ENCODE measurements at regions not wholly inside any gene's neighbourhood (a gene's known extent, or its start where the extent isn't known, plus 50 kb on each side); places are given as distances from the start of the nearest gene placed in this dataset.

DNA sequence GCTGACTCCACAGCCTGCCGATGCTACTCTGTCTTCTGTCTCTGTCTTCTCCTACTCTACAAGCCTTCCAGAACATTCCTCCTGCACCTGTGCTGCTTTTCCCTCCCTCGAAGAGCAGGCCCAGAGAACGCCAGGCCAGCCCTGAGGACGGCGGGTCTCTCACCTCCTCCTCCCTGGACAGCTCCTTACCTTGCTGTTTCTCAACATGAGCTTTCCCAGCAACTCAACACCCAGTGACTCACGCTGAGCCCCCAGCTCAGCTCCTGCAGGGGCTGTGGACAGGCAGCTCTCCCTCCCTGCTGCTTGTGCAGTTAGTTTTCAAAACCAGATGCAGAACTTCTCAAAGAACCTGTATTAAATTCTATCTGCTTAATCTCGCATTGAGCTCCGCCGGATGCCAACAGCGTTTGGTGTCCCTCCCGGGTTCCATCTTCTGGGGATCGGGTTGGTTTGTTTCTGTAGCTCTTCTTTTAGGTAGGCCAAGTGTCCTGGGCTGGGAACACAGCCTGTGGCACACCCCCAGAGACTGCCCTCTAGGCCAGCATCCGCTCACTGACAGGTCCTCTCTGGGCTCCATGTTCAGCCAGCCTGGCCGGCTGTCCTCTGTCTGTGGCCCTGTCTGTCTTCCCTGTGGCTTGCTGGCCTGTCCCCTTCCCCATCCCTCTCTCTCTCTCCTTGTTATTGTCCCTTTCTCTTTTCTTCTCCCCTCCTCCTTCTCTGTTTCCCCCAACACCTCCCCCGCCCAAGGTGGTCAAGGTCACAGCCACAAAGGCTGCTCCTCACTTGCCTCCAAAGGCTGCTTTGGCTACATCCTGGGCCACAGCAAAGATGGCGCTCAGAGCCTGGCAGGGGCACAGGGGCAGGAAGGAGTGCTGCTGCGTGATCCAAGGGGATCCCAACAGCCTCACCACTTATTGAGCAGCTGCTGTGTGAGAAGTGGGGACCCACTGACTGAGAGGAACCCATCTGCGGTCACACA, 391.0 kb downstream of the MATN1 start:
- H3K27ac ChIP-seq (ENCODE audit: insufficient read depth, low read length, poor library complexity, severe bottlenecking), result no peak overlapping the region
- no peaks in the 10 kb centered on the region for H3K9me3 ChIP-seq (ENCODE audit: control insufficient read depth, low read length)
- no peaks in the 10 kb centered on the region for H3K4me1 ChIP-seq (ENCODE audit: control insufficient read depth, insufficient read depth, low read length, poor library complexity, severe bottlenecking)
- no peaks in the 10 kb centered on the region for H3K27me3 ChIP-seq (replicated peaks; ENCODE audit: control insufficient read depth, insufficient read depth, low read length, poor library complexity, severe bottlenecking)
- H3K4me3 ChIP-seq (ENCODE audit: insufficient read depth, low read depth, low read length, poor library complexity, severe bottlenecking), result no peak overlapping the region
- H3K36me3 ChIP-seq (ENCODE audit: control insufficient read depth, insufficient read depth, low read length), result no peaks in the 10 kb centered on the region
- no peak for DNase-seq

DNA sequence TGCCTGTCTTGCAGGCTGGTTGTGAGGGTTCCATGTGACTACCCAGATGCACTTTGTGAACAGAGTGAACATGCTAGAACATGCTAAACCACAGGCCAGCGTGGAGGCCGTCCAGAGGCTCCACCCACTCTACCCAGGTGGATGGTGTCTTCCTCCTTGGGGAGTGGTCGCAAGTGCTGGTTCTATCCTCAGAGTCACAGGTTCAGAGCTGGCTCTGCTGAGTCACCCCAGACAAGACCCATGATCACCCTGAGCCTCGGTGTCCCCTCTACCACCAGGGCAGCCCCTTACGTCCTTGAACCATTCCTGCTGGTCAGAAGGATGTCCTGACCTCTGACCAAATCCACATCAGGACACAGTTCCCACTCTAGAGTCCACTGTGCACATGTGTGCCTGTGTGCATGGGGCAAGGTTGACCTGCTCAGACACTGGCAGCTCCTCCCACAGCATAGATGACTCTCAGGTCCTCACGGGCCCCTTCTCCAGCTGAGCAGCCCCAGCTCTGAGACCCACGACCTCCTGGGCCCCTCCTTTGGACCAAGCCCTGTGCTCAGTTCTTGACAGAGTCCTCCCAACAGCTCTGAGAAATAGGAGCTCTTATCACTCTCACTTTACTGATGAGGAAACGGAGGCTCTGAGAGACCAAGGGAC, 391.8 kb downstream of the MATN1 start:
- Histone ChIP-seq H3K4me1 (ENCODE audit: control insufficient read depth, insufficient read depth, low read length, poor library complexity, severe bottlenecking) (no peaks in the 10 kb centered on the region), H3K9me3 (ENCODE audit: control insufficient read depth, low read length) (no peaks in the 10 kb centered on the region), H3K27ac (ENCODE audit: insufficient read depth, low read length, poor library complexity, severe bottlenecking) (no peak overlapping the region), H3K27me3 (replicated peaks; ENCODE audit: control insufficient read depth, insufficient read depth, low read length, poor library complexity, severe bottlenecking) (no peaks in the 10 kb centered on the region), H3K36me3 (ENCODE audit: control insufficient read depth, insufficient read depth, low read length) (no peaks in the 10 kb centered on the region), H3K4me3 (ENCODE audit: insufficient read depth, low read depth, low read length, poor library complexity, severe bottlenecking) (no peak overlapping the region)
- DNase-seq, result no peak

DNA sequence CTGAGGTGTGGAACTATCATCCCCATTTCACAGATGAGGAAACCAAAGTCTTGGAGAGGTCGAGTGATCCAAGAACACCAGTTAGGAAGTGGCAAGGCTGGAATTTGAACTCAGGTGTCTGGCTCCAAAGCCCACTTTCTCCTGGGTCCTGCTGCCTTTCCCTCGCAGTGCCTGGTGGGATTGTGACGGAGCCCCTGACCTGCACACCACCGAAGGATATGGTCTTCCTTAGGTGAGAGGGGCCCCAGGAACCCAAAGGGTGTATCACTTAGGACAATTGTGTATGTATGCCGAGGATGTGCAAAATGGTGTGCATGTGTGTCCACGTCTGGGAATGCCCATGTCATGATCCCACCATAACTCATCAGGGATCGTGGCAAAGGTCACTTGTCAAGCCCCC, 392.7 kb downstream of the MATN1 start:
- Histone ChIP-seq H3K4me3 (ENCODE audit: insufficient read depth, low read depth, low read length, poor library complexity, severe bottlenecking) (no peak overlapping the region), H3K4me1 (ENCODE audit: control insufficient read depth, insufficient read depth, low read length, poor library complexity, severe bottlenecking) (no peaks in the 10 kb centered on the region), H3K9me3 (ENCODE audit: control insufficient read depth, low read length) (no peaks in the 10 kb centered on the region), H3K36me3 (ENCODE audit: control insufficient read depth, insufficient read depth, low read length) (no peaks in the 10 kb centered on the region), H3K27me3 (replicated peaks; ENCODE audit: control insufficient read depth, insufficient read depth, low read length, poor library complexity, severe bottlenecking) (no peaks in the 10 kb centered on the region), H3K27ac (ENCODE audit: insufficient read depth, low read length, poor library complexity, severe bottlenecking) (no peak overlapping the region)
- DNase-seq, result no peak

DNA sequence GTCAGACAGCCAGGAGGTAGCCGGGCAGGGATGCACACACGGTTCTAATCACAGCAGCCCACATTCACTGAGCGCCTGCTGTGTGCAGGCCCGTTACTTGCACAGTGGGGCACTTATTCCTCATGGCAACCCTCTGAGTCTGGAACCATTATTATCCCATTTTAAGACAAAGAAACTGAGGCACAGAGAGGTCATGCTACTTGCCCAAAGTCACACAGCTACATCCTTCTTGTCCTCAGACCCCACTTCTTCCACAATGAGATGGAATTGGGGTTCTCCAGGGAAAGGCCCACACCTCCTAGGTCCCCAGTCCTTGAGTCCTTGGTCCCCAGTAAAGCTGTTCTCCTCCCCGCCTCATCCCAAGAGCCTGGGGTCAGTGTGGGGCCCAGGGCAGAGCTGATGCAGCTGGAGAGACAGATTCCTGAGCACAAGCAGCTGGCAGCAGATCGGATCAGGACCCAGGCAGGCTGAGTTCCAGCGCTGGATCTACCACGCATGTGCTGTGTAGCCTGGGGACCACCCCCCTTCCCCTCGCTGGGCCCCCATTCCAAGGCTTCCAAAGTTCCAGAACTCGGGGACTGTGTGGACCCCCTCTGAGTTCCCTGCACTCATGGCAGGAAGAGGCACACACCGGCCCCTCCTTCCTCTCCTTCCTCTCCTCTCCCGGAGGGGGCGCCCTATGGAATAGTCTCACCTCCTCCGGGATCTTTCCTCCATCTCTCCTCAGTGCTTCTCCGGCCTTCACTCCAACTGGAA, 393.4 kb downstream of the MATN1 start:
- no peak for DNase-seq
- Histone ChIP-seq H3K36me3 (ENCODE audit: control insufficient read depth, insufficient read depth, low read length) (no peaks in the 10 kb centered on the region), H3K9me3 (ENCODE audit: control insufficient read depth, low read length) (no peaks in the 10 kb centered on the region), H3K27me3 (replicated peaks; ENCODE audit: control insufficient read depth, insufficient read depth, low read length, poor library complexity, severe bottlenecking) (no peaks in the 10 kb centered on the region), H3K4me1 (ENCODE audit: control insufficient read depth, insufficient read depth, low read length, poor library complexity, severe bottlenecking) (no peaks in the 10 kb centered on the region), H3K27ac (ENCODE audit: insufficient read depth, low read length, poor library complexity, severe bottlenecking) (no peak overlapping the region), H3K4me3 (ENCODE audit: insufficient read depth, low read depth, low read length, poor library complexity, severe bottlenecking) (no peak overlapping the region)

DNA sequence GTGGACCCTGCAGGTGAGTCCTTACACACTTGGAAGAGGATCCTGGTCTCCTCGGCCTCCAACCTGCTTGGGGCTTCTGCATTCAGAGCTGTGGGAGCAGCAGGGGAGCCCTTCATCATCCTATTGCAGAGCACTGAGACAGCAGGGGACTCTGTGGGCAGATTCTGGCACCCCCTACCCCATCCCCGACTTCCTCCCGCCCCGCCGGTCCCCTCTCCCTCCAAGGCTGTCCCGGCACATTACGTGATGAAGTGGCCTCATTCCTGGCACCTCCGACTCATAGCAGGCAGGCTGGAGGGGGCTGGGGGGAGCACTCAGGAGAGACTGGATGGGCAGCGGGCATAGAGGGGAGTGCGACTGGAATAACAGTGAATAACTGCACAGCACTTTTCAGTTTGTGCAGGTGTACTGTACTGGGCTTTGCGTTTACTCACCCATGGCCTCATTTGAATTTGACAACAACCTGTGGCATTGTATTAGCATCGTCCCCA, 394.1 kb downstream of the MATN1 start:
- Histone ChIP-seq H3K4me1 (ENCODE audit: control insufficient read depth, insufficient read depth, low read length, poor library complexity, severe bottlenecking) (no peaks in the 10 kb centered on the region), H3K27me3 (replicated peaks; ENCODE audit: control insufficient read depth, insufficient read depth, low read length, poor library complexity, severe bottlenecking) (no peaks in the 10 kb centered on the region), H3K27ac (ENCODE audit: insufficient read depth, low read length, poor library complexity, severe bottlenecking) (no peak overlapping the region), H3K36me3 (ENCODE audit: control insufficient read depth, insufficient read depth, low read length) (no peaks in the 10 kb centered on the region), H3K4me3 (ENCODE audit: insufficient read depth, low read depth, low read length, poor library complexity, severe bottlenecking) (no peak overlapping the region), H3K9me3 (ENCODE audit: control insufficient read depth, low read length) (no peaks in the 10 kb centered on the region)
- no peak for DNase-seq

DNA sequence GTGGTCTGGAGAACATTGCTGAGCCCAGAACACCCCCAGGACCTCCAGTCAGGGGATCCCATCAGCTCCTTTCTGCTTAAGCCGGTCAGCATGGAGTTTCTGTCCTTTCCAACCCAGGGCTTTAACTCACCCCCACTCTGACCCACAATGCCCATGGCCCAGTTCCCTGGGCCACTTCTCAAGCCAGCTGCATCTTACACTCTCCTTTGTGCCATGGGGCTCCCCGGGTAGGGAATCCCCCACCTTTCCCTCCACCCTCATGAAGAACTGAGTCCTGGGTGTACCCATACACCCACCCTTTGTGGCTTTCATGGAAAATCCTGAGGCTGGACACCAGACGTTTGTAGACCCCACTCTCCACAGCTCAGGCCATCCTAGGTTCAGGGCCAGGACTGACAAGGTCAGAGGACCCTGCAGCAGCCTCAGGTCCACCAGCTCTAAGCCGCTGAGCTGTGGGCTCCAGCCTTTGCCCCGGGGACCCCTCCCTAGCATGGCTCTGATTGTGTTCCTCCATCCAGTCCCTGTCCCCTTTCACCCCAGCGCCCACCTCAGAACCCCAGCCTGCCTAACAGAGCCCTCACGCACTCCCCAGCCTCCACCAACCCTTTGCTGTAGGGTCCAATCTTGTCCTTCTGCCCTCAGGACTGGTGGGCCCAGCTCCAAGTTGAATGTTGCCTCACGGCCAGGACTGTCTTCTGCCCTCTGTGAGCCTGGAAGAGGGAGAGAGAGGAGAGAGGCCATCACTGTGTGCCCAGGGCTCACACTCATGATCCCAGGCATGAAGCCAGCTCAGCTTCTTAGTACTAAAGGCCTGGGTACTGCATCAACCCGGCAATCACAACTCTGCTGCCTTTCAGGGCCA, 394.8 kb downstream of the MATN1 start:
- no peaks in the 10 kb centered on the region for H3K27me3 ChIP-seq (replicated peaks; ENCODE audit: control insufficient read depth, insufficient read depth, low read length, poor library complexity, severe bottlenecking)
- no peaks in the 10 kb centered on the region for H3K4me1 ChIP-seq (ENCODE audit: control insufficient read depth, insufficient read depth, low read length, poor library complexity, severe bottlenecking)
- H3K36me3 ChIP-seq (ENCODE audit: control insufficient read depth, insufficient read depth, low read length), result no peaks in the 10 kb centered on the region
- DNase-seq, result no peak
- H3K4me3 ChIP-seq (ENCODE audit: insufficient read depth, low read depth, low read length, poor library complexity, severe bottlenecking), result no peak overlapping the region
- no peak overlapping the region for H3K27ac ChIP-seq (ENCODE audit: insufficient read depth, low read length, poor library complexity, severe bottlenecking)
- H3K9me3 ChIP-seq (ENCODE audit: control insufficient read depth, low read length), result no peaks in the 10 kb centered on the region

DNA sequence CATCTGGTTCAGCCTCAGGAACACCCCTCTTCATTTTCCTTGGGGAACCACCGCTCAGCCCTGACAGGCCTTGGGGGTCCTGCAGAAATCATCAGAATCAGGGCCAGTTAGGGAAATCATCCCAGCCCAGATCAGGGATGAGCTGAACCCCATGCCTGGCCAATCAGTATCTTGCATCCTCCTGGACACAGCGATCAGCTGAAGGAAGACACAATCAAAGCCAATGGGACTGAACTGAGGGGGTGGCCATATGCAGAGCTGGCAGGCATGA, 395.4 kb downstream of the MATN1 start:
- no peaks in the 10 kb centered on the region for H3K9me3 ChIP-seq (ENCODE audit: control insufficient read depth, low read length)
- no peak for DNase-seq
- no peak overlapping the region for H3K4me3 ChIP-seq (ENCODE audit: insufficient read depth, low read depth, low read length, poor library complexity, severe bottlenecking)
- H3K36me3 ChIP-seq (ENCODE audit: control insufficient read depth, insufficient read depth, low read length), result no peaks in the 10 kb centered on the region
- no peak overlapping the region for H3K27ac ChIP-seq (ENCODE audit: insufficient read depth, low read length, poor library complexity, severe bottlenecking)
- H3K4me1 ChIP-seq (ENCODE audit: control insufficient read depth, insufficient read depth, low read length, poor library complexity, severe bottlenecking), result no peaks in the 10 kb centered on the region
- no peaks in the 10 kb centered on the region for H3K27me3 ChIP-seq (replicated peaks; ENCODE audit: control insufficient read depth, insufficient read depth, low read length, poor library complexity, severe bottlenecking)

DNA sequence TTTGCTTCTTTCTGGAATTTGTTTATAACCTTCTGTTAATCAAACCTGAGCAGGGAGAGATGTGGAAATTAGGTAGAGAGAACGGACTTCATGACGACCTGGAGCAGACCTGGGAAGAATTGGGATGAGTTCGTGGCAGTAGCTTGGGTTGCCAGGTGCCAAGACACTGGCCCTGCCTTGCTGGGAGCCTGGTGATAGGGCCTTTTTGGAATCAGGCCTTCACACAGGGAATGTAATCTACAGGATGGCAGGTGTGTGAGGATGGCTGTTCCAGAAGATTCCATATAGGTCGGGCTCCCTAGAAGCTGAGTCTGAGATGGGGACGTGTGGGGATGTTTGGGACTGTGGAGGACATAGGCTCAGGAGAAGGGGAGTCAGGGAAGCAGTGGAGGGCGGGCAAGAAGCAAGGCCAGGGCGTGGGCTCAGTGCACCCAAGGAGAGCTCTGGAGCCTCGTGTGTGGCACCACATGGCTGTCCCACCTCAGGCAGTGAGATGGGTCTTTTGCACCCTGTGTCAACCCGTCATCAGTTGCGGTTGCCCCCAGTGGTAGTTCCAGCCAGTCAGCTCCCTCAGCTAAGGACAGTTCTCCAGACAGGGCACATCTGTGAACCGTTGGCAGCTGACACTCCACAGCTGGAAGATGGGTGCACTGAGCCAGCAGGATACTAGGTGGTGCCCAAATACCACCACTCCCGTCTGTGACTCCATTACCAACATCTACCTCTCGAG, 395.9 kb downstream of the MATN1 start:
- Histone ChIP-seq H3K4me3 (ENCODE audit: insufficient read depth, low read depth, low read length, poor library complexity, severe bottlenecking) (no peak overlapping the region), H3K36me3 (ENCODE audit: control insufficient read depth, insufficient read depth, low read length) (no peaks in the 10 kb centered on the region), H3K9me3 (ENCODE audit: control insufficient read depth, low read length) (no peaks in the 10 kb centered on the region), H3K27me3 (replicated peaks; ENCODE audit: control insufficient read depth, insufficient read depth, low read length, poor library complexity, severe bottlenecking) (no peaks in the 10 kb centered on the region), H3K27ac (ENCODE audit: insufficient read depth, low read length, poor library complexity, severe bottlenecking) (no peak overlapping the region), H3K4me1 (ENCODE audit: control insufficient read depth, insufficient read depth, low read length, poor library complexity, severe bottlenecking) (no peaks in the 10 kb centered on the region)
- DNase-seq, result no peak

DNA sequence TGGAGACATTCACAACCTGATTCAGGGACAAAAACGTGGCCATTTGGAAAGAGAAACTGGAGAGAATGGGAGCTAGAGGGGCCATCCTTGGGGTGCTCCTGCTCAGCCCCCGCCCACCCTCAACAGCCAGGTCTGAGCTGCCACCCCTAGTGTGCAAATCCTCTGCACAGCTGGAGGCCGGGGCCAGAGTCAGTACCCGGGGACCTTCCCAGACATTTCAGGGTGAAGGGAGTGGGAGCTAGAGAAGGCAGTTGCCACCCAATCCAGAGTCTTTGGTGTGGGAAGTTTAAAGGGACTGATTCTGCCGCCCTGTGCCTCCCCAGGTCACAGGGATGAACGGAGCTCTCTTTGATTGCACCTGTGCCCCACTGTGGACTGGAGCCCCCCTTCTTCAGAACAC, 397.4 kb downstream of the MATN1 start:
- no peaks in the 10 kb centered on the region for H3K36me3 ChIP-seq (ENCODE audit: control insufficient read depth, insufficient read depth, low read length)
- H3K4me3 ChIP-seq (ENCODE audit: insufficient read depth, low read depth, low read length, poor library complexity, severe bottlenecking), result no peak overlapping the region
- no peak overlapping the region for H3K27ac ChIP-seq (ENCODE audit: insufficient read depth, low read length, poor library complexity, severe bottlenecking)
- no peaks in the 10 kb centered on the region for H3K27me3 ChIP-seq (replicated peaks; ENCODE audit: control insufficient read depth, insufficient read depth, low read length, poor library complexity, severe bottlenecking)
- H3K4me1 ChIP-seq (ENCODE audit: control insufficient read depth, insufficient read depth, low read length, poor library complexity, severe bottlenecking), result no peaks in the 10 kb centered on the region
- H3K9me3 ChIP-seq (ENCODE audit: control insufficient read depth, low read length), result no peaks in the 10 kb centered on the region
- no peak for DNase-seq
